A673 (cell line): ENCODE measurements at regions not wholly inside any gene's neighbourhood (a gene's known extent, or its start where the extent isn't known, plus 50 kb on each side); places are given as distances from the start of the nearest gene placed in this dataset.

Experiments used
- BruUV-seq: library from RNA; stranded (reverse); fragments of 400-500 nt; replicated peaks from 2 replicates; lab custom pipeline; 2021; lab: Mats Ljungman, UMichigan
- CTCF ChIA-PET: fragments of 300-600 bp; sonication (Branson Sonifier 250); formaldehyde crosslinking; loops from one replicate; lab custom pipeline; 2022; ENCODE audit warnings: antibody characterized with exemption; lab: Charles Lee
- POLR2A ChIA-PET: fragments of 300-600 bp; sonication (Branson Sonifier 250); formaldehyde crosslinking; loops from one replicate; lab custom pipeline; 2022; ENCODE audit warnings: antibody characterized with exemption; ENCODE audit not compliant: low non-redundant PET; lab: Charles Lee
- DNase-seq: peaks from one replicate; pipeline ENCODE4 v3.0.0-alpha.2; 2015; ENCODE audit warnings: low spot score
- H3K27ac ChIP-seq: fragments of 200-600 bp; sonication (generic); 2 replicates; pipeline ENCODE4 v1.5.1; 2016; ENCODE audit warnings: mixed run types, low read depth, mild to moderate bottlenecking, mixed read lengths, antibody characterized with exemption, low read length; ENCODE audit not compliant: poor library complexity, severe bottlenecking
- H3K27me3 ChIP-seq: fragments of 200-600 bp; sonication (generic); replicated peaks from 2 replicates; pipeline ENCODE4 v1.6.1; 2017; ENCODE audit warnings: mixed run types, low read depth, mild to moderate bottlenecking, mixed read lengths, antibody characterized with exemption, low read length; ENCODE audit not compliant: insufficient read depth, poor library complexity
- H3K36me3 ChIP-seq: fragments of 200-600 bp; sonication (generic); 2 replicates; pipeline ENCODE4 v1.6.1; 2016; ENCODE audit warnings: mixed run types, mild to moderate bottlenecking, mixed read lengths, antibody characterized with exemption, low read length; ENCODE audit not compliant: insufficient read depth, poor library complexity, severe bottlenecking
- H3K4me1 ChIP-seq: fragments of 200-600 bp; sonication (generic); 2 replicates; pipeline ENCODE4 v1.6.1; 2017; ENCODE audit warnings: mixed run types, mild to moderate bottlenecking, mixed read lengths, antibody characterized with exemption, low read length; ENCODE audit not compliant: insufficient read depth, poor library complexity, severe bottlenecking
- H3K4me3 ChIP-seq: fragments of 200-600 bp; sonication (generic); 2 replicates; pipeline ENCODE4 v1.5.1; 2016; ENCODE audit warnings: low read depth, mixed run types, mild to moderate bottlenecking, mixed read lengths, low read length; ENCODE audit not compliant: poor library complexity, severe bottlenecking
- H3K9me3 ChIP-seq: fragments of 200-600 bp; sonication (generic); 2 replicates; pipeline ENCODE4 v1.6.1; 2016; ENCODE audit warnings: mixed run types, low read depth, mild to moderate bottlenecking, mixed read lengths, antibody characterized with exemption, low read length; ENCODE audit not compliant: poor library complexity, severe bottlenecking
- CTCF ChIP-seq: fragments of 300-800, 200-600 bp; sonication (generic); conservative IDR thresholded peaks from 2 replicates; pipeline ENCODE4 v1.5.1; 2017; ENCODE audit warnings: low read depth, mild to moderate bottlenecking, antibody characterized with exemption, low read length, moderate library complexity, mixed read lengths
- EZH2 ChIP-seq: fragments of 200-600 bp; sonication (generic); IDR thresholded peaks from 2 replicates; pipeline ENCODE4 v1.6.1; 2017; ENCODE audit warnings: borderline replicate concordance, low read depth, mild to moderate bottlenecking, mixed read lengths, antibody characterized with exemption, low read length; ENCODE audit not compliant: poor library complexity, severe bottlenecking
- intact Hi-C: fragments of 100-400 bp; cut with micrococcal nuclease; formaldehyde crosslinking; loops from one replicate; pipeline ENCODE4 v1.10.0; 2022; ENCODE audit not compliant: unreplicated experiment

- Histone ChIP-seq H3K27me3 (no peaks in the 10 kb centered on the region), H3K36me3 (no peaks in the 10 kb centered on the region), H3K4me1 (peaks cover 7% of the 10 kb centered on the region), H3K9me3 (peaks cover 4% of the 10 kb centered on the region), H3K27ac (no peak overlapping the region), H3K4me3 (no peak overlapping the region)
- no peak for DNase-seq
- no TSS peak for BruUV-seq
- POLR2A ChIA-PET: no interaction called here
- intact Hi-C loops: no loop called here
- CTCF ChIA-PET: no interaction called here
- no peak for TF ChIP-seq EZH2
- TF ChIP-seq CTCF: no peak
These were observed 1075.8 kb upstream of the MANEA start for GRCh38 chr6:94501516-94501915.

GRCh38 chr6:94498099-94498498 is 1078.7 kb upstream of the EPHA7 start:
- BruUV-seq: no TSS peak
- DNase-seq: no peak
- intact Hi-C loops: no loop called here
- no peak overlapping the region for H3K27ac ChIP-seq
- POLR2A ChIA-PET: no interaction called here
- CTCF ChIA-PET: no interaction called here
- H3K27me3 ChIP-seq: no peaks in the 10 kb centered on the region
- no peak overlapping the region for H3K4me3 ChIP-seq
- TF ChIP-seq EZH2: no peak
- TF ChIP-seq CTCF: no peak
- H3K36me3 ChIP-seq: no peaks in the 10 kb centered on the region
- peaks cover 7% of the 10 kb centered on the region for H3K4me1 ChIP-seq
- peaks cover 4% of the 10 kb centered on the region for H3K9me3 ChIP-seq

- CTCF ChIA-PET: no interaction called here
- TF ChIP-seq EZH2 (no peak), CTCF (no peak)
- Histone ChIP-seq H3K36me3 (no peaks in the 10 kb centered on the region), H3K9me3 (no peaks in the 10 kb centered on the region), H3K27me3 (no peaks in the 10 kb centered on the region), H3K4me3 (no peak overlapping the region), H3K27ac (no peak overlapping the region), H3K4me1 (peaks cover 6% of the 10 kb centered on the region)
- no peak for DNase-seq
- intact Hi-C loops: no loop called here
- POLR2A ChIA-PET: no interaction called here
- no TSS peak for BruUV-seq
These were observed 1075.1 kb upstream of the EPHA7 start for GRCh38 chr6:94494500-94494899.
